ENCODE measurements at regions not wholly inside any gene's neighbourhood (a gene's known extent, or its start where the extent isn't known, plus 50 kb on each side); places are given as distances from the start of the nearest gene placed in this dataset.
"Not testable (repeated sequence)": the region's sequence is repeated elsewhere in the genome, so short reads cannot be mapped to it uniquely, and the experiment has no call there.

- TF ChIP-seq, protein P1, sequence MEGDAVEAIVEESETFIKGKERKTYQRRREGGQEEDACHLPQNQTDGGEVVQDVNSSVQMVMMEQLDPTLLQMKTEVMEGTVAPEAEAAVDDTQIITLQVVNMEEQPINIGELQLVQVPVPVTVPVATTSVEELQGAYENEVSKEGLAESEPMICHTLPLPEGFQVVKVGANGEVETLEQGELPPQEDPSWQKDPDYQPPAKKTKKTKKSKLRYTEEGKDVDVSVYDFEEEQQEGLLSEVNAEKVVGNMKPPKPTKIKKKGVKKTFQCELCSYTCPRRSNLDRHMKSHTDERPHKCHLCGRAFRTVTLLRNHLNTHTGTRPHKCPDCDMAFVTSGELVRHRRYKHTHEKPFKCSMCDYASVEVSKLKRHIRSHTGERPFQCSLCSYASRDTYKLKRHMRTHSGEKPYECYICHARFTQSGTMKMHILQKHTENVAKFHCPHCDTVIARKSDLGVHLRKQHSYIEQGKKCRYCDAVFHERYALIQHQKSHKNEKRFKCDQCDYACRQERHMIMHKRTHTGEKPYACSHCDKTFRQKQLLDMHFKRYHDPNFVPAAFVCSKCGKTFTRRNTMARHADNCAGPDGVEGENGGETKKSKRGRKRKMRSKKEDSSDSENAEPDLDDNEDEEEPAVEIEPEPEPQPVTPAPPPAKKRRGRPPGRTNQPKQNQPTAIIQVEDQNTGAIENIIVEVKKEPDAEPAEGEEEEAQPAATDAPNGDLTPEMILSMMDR (IDR thresholded peaks at IDR 0.05), result no peak
These were observed 95.9 kb upstream of the PRR23C start for GRCh38 chr3:139140553-139140952.

GRCh38 chr3:139145980-139146379 lies 101.3 kb upstream of the PRR23C start:
- not testable (repeated sequence) for H3K9me3 ChIP-seq; H3K4me1 ChIP-seq (ENCODE audit: control insufficient read depth in 1 of 2, low read depth in 2 of 2); H3K36me3 ChIP-seq

More at GRCh38 chr3:139140553-139140952, 95.9 kb upstream of the PRR23C start:
- H3K4me1 ChIP-seq (ENCODE audit: control insufficient read depth in 1 of 2, low read depth in 2 of 2), result no peaks in the 10 kb centered on the region
- H3K36me3 ChIP-seq, result no peaks in the 10 kb centered on the region
- H3K27ac ChIP-seq, result no peak overlapping the region
- H3K4me3 ChIP-seq, result no peak overlapping the region
- H3K9me3 ChIP-seq, result no peaks in the 10 kb centered on the region
- no peaks in the 10 kb centered on the region for H3K27me3 ChIP-seq (replicated peaks; ENCODE audit: insufficient read depth)
- ATAC-seq (ENCODE audit: insufficient number of reproducible peaks, low FRiP score, low read depth) (no peak), DNase-seq (ENCODE audit: low spot score) (no peak)

DNA sequence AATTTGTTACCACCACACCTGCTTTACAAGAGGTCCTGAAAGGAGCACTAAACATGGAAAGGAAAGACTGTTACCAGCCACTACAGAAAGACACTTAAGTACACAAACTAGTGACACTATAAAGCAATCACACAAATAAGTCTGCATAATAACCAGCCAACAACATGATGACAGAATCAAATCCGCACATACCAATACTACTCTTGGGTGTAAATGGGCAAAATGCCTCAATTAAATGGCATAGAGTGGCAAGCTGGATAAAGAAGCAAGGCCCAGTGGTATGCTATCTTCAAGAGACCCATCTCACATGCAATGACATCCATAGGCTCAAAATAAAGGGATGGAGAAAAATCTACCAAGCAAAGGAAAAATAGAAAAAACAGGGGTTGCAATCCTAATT lies 106.8 kb upstream of the PRR23C start:
- ATAC-seq (ENCODE audit: insufficient number of reproducible peaks, low FRiP score, low read depth) (no peak), DNase-seq (ENCODE audit: low spot score) (no peak)
- Histone ChIP-seq H3K27ac (no peak overlapping the region), H3K4me1 (ENCODE audit: control insufficient read depth in 1 of 2, low read depth in 2 of 2) (no peaks in the 10 kb centered on the region), H3K9me3 (no peaks in the 10 kb centered on the region), H3K36me3 (no peaks in the 10 kb centered on the region), H3K4me3 (no peak overlapping the region), H3K27me3 (replicated peaks; ENCODE audit: insufficient read depth) (no peaks in the 10 kb centered on the region)
- TF ChIP-seq, protein P1 (IDR thresholded peaks at IDR 0.05), result no peak

More at GRCh38 chr3:139145980-139146379, 101.3 kb upstream of the PRR23C start:
- not testable (repeated sequence) for H3K4me3 ChIP-seq; DNase-seq (ENCODE audit: low spot score); H3K27ac ChIP-seq; H3K27me3 ChIP-seq (replicated peaks; ENCODE audit: insufficient read depth); ATAC-seq (ENCODE audit: insufficient number of reproducible peaks, low FRiP score, low read depth)

DNA sequence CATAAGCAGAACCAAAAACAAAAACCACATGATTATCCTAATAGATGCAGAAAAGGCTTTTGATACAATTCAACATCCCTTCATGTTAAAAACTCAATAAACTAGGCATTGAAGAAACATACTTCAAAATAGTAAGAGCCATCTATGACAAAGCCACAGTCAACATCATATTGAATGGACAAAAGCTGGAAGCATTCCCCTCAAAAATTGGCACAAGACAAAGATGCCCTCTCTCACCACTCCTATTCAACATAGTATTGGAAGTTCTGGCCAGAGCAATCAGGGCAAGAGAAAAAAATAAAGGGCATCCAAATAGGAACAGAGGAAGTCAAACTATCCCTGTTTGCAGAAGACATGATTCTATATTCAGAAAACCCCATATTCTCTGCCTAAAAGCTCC lies 108.7 kb upstream of the PRR23C start:
- H3K4me3 ChIP-seq; H3K9me3 ChIP-seq; H3K36me3 ChIP-seq; H3K4me1 ChIP-seq (ENCODE audit: control insufficient read depth in 1 of 2, low read depth in 2 of 2); DNase-seq (ENCODE audit: low spot score); ATAC-seq (ENCODE audit: insufficient number of reproducible peaks, low FRiP score, low read depth); H3K27ac ChIP-seq; H3K27me3 ChIP-seq (replicated peaks; ENCODE audit: insufficient read depth): not testable (repeated sequence)

DNA sequence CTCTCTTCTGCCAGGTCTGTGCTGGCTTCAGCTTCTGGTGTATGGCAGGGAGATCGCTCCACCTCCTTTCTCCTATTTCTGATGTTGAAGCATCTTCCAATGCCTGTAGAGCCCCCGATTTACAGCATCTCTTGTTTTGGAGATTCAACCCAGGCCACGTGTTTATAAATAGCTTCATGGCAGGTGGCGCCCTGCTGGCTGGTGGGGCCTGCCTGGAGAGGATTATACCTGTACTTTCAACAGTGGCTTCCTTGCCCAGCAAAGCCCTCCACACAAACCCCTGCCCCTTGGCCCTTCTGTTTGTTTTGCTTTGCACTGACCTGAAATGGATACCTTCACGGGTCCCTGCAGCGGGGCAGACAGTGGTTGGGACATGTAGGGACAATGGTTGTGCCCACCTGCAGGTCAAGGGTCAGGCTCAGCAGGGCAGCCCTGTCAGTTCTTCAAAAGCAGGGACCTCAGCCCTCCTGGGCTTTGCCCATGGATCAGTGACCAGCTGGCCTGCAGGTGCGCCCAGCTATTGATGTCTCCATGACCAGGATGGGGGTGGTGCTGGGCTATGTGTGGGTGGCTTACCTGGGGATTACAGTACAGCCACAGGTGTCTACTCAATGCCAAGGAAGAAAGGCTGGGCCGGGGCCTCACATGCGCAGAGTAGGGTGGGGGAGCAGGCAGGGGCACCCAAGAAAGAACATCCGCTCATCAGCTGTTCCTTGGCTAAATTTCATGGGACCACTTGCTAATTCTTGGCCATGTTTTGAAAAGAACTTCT lies 112.7 kb upstream of the PRR23C start:
- no peaks in the 10 kb centered on the region for H3K9me3 ChIP-seq
- H3K36me3 ChIP-seq, result no peaks in the 10 kb centered on the region
- H3K27me3 ChIP-seq (replicated peaks; ENCODE audit: insufficient read depth), result no peaks in the 10 kb centered on the region
- H3K27ac ChIP-seq, result no peak overlapping the region
- H3K4me3 ChIP-seq, result no peak overlapping the region
- DNase-seq (ENCODE audit: low spot score) (no peak), ATAC-seq (ENCODE audit: insufficient number of reproducible peaks, low FRiP score, low read depth) (no peak)
- TF ChIP-seq, protein P1 (IDR thresholded peaks at IDR 0.05), result no peak
- no peaks in the 10 kb centered on the region for H3K4me1 ChIP-seq (ENCODE audit: control insufficient read depth in 1 of 2, low read depth in 2 of 2)

DNA sequence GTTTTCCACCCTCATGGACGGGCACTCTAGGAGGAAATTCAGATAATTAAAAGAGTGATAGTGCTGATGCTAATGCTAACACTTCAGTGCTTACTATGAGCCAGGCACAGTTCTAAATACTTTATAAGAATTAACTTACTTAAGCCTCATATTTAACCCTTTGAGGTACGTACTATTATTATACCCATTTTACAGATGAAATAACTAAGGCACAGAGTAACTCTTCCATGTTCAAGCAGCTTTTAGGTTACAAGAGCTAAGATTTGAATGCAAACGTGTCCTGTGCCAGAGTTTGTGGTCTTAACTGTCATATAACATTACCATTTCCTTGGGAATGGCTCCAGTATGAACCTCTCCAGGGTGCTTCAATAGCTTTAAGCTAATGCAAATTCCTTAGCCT lies 114.7 kb upstream of the PRR23C start:
- H3K36me3 ChIP-seq, result no peaks in the 10 kb centered on the region
- TF ChIP-seq, protein P1 (IDR thresholded peaks at IDR 0.05), result no peak
- no peak for DNase-seq (ENCODE audit: low spot score)
- H3K4me3 ChIP-seq, result no peak overlapping the region
- H3K9me3 ChIP-seq, result no peaks in the 10 kb centered on the region
- no peak for ATAC-seq (ENCODE audit: insufficient number of reproducible peaks, low FRiP score, low read depth)
- H3K4me1 ChIP-seq (ENCODE audit: control insufficient read depth in 1 of 2, low read depth in 2 of 2), result no peaks in the 10 kb centered on the region
- no peak overlapping the region for H3K27ac ChIP-seq
- H3K27me3 ChIP-seq (replicated peaks; ENCODE audit: insufficient read depth), result no peaks in the 10 kb centered on the region
